ENCODE measurements at regions not wholly inside any gene's neighbourhood (a gene's known extent, or its start where the extent isn't known, plus 50 kb on each side); places are given as distances from the start of the nearest gene placed in this dataset.
"Not testable (repeated sequence)": the region's sequence is repeated elsewhere in the genome, so short reads cannot be mapped to it uniquely, and the experiment has no call there.

DNA sequence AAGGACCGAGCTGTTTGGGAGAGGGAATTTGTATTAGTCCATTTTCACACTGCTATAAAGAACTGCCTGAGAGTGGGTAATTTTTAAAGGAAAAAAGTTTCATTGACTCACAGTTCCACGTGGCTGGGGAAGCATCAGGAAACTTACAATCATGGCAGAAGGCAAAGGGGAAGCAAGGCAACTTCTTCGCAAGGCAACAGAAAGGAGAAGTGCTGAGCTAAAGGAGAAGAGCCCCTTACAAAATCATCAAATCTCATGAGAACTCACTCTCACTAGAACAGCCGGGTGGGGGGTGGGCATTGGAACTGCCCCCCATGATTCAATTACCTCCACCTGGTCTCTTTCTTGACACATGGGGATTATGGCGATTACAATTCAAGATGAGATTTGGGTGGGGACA lies 121.8 kb upstream of the SLC13A1 start:
- DNase-seq, result not testable (repeated sequence)

DNA sequence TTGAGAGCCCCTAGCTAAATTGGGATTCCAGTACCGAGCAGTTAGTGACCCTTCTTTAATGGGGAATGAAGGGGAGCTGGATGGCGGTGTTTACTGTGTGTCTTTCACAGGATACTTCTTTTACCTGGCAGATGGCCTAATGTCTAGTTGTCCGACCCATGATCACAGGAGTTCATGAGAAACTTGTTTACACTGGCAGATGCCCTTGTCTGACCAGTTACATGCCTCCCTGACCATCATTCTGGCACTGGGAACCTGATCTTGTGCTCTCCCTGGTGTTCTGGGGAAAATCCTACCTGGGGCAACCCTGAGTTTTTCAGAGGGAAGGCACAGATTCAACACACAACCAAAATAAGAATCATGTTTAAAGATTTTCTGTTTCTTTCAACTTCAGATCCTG lies 120.1 kb upstream of the SLC13A1 start:
- no peak for DNase-seq

DNA sequence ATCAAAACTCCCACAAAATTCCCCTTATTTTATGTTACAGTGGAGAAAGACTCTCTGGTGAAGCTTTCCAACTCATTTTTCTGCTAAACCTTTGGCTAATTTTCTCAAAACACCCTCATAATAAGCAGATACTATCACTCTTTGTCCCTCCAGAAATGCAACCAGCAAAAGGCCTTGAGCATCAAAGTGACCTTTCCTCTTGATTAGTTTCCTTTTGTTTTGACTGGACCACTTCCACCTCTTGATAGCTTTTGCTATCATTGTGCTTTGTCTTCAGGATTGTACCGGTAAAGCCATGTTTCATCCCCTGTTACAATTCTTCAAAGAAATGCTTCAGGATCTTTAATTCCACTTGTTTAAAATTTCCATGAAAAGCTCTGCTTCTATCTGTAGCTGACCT lies 115.1 kb upstream of the SLC13A1 start:
- no peak for DNase-seq

DNA sequence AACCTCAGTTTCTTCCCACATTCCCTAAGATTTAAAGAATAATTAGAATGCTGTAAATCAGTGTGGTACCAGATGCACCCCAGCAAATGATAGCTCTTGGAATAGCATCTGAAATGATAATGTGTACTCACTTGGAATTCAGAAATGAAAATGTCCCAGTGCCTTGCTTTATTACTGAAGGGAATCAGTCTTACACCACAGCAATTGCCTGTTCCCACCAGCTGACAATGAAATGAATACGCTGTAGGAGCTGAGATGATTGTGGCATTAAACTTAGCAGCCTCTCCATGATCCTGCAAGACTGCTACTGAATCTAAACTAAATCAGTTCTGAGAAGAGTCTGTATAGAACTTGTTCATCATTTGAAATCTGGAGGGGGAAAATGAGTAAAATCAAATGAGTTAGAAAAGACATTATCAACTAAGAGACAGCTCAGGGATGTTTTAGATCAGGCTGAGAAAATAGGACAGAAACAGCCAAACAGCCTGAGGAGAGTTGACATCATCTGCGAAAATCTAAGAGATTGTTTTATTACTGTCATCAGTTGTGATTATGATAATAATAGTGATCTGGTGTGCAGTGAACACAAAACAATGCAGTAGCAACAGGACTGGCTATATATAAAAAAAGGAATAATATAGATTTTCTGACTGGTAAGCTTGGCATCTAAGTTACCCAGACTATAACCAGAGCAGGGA lies 108.6 kb upstream of the SLC13A1 start:
- no peak for DNase-seq

DNA sequence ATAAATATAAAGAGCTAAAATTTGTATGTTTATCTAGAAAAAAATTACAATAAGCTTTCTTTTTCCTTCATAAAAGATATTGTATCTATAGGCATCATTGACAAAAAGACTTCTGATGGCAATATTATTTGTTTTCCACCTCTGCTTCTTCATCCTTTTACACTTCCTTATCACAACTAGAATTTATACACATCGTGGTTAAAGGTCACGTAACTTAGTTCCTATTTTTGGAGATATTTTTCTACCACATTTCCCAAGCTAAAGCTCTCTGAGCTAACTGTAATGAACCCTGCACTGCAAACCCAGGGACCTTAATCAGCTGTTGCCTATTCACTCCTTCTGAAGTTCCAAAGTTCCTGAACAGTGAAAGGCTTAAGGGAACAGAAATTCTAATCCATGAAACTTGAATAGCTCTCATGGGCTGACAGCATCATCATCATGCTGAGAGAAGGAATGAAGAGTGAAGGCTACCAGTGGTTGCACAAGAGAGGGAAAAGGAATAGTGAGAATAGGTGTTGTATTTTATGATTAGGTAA lies 106.1 kb upstream of the SLC13A1 start:
- no peak for DNase-seq

DNA sequence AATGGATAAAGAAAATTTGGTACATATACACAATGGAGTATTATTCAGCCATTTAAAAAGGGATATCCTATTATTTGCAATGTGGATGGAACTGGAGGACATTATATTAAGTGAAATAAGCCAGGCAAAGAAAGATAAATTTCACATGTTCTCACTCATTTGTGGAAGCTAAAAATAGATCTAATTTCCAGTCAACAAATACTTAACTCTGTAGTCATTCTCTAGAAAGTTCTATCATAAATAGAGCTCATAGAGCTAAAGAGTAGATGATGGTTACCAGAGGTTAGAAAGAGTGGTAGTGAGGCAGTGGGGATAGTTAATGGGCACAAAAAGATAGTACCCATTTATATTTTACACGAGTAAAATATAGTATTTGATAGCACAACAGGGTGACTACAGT lies 104.2 kb upstream of the SLC13A1 start:
- no peak for DNase-seq

DNA sequence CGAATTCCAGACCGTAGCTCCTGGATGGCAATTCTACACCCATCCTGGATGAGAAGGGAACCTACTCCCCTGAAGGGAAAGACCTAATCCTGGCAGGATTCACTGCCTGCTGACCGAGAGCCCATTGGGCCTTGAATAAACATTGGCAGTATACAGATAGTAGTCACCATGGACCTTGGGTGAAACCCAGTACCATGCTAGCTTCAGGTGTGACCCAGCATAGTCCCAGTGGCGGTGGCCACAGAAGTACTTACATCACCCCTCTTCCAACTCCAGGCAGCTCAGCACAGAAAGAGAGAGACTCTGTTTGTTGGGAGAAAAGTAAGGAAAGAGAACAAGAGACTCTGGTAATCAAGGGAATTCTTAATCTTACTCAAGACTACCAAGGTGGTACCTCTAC lies 97.2 kb upstream of the SLC13A1 start:
- no peak for DNase-seq

DNA sequence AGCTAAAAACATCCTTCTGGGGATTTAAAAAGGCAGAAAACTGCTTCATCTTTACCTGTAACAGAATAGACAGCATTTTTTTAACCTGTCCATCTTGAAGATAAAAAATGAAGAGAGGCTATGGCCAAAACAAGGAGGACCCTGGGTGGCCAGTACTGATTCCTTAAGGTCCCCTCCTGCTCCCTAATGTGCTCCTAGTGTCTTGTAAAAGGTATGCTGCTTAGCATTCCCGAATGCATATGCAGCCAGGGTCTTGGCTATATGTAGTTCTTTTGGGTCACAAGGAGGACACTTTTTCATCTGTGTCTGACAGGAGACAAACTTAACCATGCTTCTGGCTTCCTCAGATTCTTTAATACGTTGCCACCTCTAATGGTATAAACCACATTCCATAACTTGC lies 93.9 kb upstream of the SLC13A1 start:
- no peak for DNase-seq

DNA sequence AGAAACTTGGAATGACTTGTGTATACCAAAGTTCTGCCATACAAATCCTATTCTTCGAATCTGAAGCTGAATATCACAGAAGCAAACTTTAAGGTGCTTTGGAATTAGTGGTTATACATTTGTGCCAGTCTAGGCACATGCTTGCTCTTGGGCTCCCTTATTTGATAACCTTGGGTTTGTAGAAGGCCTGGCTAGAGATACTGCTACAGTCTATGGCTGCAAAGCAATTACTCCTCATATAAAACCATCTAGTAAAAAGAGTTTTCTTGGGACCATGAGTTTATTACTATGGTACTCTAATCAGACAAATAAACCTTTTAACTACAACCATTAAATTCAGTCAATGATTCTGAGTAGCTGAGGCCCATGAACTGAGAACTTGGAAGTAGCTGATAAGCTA lies 92.5 kb upstream of the SLC13A1 start:
- no peak for DNase-seq

DNA sequence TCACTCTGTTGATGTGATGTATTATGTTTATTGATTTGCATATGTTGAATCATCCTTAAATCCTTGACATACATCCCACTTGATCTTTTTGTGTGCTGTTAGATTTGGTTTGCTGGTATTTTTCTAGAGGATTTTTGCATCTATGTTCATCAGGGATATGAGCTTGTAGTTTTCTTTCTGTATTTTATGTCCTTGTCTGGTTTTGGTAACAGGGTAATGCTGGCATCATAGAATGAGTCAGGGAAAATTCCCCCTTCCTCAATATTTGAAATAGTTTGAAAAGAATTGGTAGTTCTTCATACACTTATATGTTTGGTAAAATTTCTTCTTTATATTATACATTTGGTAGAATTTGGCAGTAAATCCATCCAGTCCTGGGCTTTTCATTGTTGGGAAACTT lies 89.4 kb upstream of the SLC13A1 start:
- no peak for DNase-seq

DNA sequence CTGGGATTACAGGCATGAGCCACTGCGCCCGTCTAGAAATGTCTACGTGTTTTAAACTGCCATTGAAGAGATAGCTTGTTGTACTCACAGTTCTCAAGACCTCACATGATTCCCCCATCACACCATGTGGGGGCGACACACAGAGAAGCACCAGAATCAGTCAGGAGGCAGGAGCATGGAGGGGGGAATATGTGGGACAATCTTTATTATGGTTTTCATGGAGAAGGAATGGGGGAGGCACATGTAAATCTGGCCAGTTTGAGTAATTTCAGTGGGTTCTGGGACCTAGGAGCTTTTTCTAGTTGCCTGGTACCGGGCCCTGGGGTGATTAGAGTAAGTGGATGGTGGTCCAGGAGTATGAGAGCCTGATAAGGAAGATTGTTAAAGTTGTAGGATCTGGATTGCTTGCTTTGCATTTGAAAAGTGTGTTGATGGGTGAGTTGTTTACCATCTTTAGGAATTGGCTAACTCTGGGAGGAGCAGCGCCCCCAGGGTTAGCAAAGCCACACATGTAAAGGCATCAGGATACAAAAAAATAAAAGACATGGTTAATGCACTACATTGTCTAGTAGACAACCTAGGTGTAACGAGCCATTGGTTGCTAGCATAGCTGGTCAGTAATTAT lies 85.4 kb upstream of the SLC13A1 start:
- DNase-seq, result no peak

DNA sequence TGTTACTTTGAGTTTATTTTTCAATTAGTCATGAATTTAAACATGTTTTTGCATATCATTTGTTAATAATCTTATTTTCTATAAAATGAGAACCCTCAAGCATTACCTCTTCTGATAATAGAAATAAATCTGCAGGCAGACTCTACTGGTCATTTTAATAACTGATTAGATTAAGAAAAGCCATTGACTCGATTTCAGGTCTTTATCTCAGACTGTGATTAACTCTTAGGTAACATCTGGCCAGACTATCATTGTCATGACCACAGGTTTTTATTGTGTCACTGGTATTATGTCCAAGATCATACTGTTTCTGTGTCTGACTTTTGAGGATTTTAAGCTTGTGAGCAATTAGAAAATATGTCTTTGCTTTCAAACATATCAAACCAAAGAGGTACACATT lies 83.6 kb upstream of the SLC13A1 start:
- DNase-seq, result no peak

DNA sequence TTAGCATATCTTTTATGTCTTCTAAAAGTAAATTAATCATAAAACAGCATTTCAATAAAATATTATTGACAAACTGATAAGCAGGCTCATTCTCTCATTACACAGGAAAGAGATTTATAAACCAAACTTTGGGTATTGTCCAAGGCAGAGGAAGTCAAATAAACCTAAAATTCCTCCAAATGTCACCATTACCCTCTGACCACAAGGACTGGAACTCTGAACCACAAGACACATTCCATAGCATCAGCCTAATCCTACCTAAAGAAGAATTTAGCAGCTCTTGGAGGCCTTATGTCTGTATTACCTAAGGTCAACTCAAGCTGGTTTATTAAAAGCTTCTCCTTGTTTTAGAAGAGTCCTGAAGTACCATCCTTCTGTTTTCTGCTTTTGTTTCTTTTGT lies 82.4 kb upstream of the SLC13A1 start:
- DNase-seq, result no peak

DNA sequence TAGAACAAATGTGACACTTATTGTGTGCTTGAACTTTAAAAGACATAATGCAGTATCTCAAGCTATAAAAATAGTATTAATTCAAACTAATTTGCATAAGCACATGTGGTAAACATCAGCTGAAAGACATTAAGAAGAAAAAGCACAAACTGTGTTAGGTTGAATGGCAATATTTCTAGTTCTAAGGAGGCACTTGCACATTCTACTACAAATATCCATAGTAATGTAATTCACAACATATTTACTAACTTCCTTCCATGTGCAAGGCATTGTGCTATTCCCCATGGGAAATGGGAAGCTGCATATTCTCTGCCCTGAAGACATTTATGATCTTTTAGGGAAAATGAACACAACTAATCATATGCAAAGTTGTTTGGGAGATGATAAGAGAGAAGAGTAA lies 80.2 kb upstream of the SLC13A1 start:
- DNase-seq, result no peak

DNA sequence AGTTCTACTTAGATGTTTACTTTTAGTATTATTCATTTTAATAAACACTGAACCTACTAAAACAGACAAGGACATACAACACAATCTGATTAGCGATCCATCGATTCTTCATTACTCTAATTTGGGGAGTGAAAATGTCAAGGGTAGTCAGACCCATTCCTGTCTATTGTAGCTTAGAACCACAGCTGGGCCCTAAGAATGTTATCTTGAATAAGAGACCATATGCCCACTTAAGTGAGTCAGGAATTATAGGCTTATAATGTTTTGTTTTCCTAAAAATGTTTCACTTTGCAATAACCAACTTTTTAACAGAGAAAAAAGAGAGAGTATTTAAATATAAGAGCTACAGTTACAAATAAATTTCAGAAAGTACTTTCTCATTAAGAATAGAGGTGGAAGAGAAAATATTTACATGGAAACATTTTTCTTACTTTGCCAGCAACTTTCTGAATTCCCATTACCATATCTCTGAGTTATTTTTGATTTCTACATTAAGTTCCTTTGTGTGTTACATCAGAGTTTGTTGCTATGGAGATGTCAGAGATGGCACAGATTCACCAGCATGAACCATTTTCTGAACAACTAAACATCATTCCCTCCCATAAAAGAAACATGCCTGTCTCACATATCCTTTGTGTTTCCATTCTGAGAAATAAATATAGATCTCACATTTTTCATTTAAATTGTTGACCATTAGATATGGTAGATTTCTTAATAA lies 75.4 kb upstream of the SLC13A1 start:
- DNase-seq, result no peak

DNA sequence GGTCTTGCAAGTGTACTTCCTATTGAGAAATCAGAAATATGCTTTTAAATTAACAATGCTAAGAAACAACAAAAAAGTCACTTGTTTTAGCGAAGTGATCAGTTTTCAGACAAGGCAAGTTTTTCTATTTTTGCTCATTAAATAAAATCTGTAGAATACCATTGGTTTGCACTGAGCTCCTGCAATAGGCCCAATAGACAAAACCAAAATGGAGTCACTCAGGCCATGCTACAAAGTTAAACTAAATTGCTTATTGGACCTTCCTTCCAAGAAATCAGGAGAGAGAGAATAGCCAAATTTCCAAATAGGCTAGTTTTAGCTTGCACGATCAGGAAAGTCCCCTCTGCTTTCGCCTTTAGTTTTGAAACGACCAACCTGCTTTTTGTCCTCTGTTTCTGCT lies 73.4 kb upstream of the SLC13A1 start:
- DNase-seq, result no peak

DNA sequence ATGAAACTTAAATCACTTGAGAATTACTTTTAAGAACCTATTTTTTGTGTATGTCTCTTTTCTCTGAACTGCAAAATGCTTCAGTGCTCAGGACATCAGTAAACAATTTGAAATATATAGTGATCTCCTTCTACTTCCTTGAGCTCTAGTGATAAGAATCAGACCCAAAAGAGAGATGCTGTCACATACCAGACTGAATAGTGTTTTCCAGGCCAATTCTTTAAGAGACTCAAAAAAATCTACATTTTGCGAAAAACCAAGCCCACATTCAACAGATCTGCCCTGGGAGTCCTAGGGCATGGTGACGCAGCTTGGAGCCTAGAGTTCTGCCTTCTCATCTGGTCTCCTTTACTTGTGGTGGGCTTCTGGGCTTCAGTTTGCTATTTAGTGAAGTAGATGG lies 72.1 kb upstream of the SLC13A1 start:
- DNase-seq, result no peak

DNA sequence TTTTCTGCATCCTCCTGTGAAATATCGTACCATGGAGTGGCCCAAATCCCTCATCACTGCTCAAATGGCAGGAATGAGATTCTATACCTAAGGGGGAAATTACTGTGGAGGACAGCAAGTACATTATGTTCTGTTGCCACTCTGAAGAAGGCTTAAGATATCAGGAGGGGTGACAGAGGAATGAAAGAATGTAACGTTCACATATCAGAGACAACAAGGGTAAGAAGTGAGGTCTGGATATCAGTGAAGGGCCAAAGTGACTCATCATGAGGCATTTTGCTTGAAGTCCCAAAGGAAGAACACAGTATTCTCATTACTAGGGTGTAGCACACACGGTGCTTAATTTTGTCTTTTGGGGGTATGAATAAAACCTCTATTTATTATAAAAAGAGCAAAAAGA lies 71.5 kb upstream of the SLC13A1 start:
- no peak for DNase-seq

DNA sequence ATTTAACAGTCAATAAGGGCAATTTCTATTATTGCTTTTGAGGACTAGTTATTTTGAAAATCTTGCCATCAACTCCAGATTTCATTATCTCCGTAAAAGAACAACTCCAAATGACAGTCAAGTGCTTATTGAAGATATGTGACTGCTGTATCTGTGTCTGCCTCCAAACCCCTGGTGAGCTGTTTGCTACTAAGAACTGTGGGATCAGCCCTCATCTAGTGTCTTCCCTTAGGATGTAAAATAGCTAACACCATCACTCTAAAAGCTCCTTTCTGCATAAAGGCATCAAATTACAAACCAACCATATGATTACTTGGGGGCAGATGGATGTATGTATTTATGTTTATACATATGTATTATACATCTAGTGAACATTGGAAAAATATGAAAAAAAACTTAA lies 70.8 kb upstream of the SLC13A1 start:
- DNase-seq, result no peak

DNA sequence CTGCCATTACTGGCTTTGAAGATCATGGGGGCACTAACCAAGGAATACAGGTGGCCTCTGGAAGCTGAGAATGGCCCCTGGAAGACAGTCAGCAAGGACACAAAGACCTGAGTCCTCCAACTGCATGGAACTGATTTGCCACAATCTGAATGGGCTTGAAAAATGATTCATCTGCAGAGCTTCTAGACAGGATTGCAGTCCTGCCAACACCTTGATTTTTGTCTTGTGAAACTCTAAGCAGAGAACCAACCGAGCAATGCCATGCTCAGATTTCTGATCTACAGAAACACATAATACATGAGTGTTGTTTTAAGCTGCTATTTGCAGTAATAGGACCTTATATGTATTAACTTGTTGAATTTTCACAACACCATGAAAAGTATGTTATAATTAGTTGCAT lies 66.1 kb upstream of the SLC13A1 start:
- no peak for DNase-seq

DNA sequence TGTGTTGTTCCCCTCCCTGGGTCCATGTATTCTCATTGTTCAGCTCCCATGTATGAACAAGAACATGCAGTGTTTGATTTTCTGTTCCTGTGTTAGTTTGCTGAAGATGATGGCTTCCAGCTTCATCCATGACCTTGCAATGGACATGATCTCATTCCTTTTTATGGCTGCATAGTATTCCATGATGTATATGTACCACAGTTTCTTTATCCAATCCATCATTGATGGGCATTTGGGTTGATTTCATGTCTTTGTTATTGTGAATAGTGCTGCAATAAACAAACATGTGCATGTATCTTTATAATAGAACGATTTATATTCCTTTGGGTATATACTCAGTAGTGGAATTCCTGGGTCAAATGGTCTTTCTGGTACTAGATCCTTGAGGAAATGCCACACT lies 65.1 kb upstream of the SLC13A1 start:
- DNase-seq, result not testable (repeated sequence)

DNA sequence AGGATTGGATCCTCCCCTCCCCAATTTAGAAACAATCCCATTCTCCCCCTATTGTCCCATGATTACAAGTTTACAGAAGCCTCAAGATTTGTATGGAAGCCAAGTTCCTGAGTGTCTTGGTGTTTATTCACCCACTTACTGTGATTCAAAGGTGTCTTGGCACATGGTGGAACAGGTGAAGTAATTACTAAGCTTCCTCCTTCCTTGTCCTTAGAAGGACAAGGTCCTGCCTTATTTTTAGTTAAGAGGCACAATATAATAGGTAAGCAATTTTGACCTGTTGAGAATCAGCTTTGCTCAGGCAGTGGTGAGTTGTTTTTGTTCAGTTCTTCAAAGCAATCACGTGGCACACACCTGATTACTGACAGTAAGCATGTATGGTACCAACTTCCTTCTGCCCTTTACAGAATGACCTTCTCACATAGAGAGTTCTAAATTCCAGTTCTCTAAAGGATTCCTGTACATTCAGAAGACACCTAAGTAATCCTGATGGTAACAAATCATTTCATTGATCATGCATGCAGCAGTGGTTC lies 60.7 kb upstream of the SLC13A1 start:
- DNase-seq, result no peak

DNA sequence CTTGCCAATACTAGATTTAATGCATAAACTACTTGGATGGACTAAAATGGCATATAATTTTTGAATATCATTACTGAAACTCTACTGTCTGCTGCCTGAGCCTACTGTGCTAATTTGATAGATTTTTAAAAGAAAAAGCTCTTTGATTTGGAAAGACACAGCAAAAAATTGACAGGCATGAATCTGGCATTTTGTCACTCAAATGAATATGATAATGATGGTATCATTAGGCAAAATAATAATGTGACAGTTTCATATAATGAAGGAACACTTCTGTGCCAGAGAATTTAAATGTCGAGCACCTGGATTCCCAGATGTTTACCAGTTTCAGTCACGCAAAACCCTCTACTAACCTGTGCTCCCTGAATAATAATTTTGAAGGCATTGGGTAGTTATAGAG lies 60.0 kb upstream of the SLC13A1 start:
- DNase-seq, result no peak

All from SW 1271 (cell line).